B cell (primary cell): ENCODE measurements at regions not wholly inside any gene's neighbourhood (a gene's known extent, or its start where the extent isn't known, plus 50 kb on each side); places are given as distances from the start of the nearest gene placed in this dataset.

Experiments
- ATAC-seq: fragments of 200-7000 bp; cut with Tn5 transposase; one replicate; pipeline ENCODE4 v1.10.0; 2021; ENCODE audit warnings: low read depth, mild to moderate bottlenecking, moderate number of reproducible peaks, moderate library complexity
- CTCF ChIA-PET: fragments of 350-600 bp; sonication (Branson Sonifier 250); formaldehyde crosslinking; loops from one replicate; lab custom pipeline; 2021; ENCODE audit warnings: antibody characterized with exemption, inconsistent platforms; lab: Charles Lee
- POLR2A ChIA-PET: fragments of 350-600 bp; sonication (Branson Sonifier 250); formaldehyde crosslinking; loops from one replicate; lab custom pipeline; 2021; ENCODE audit warnings: antibody characterized with exemption; lab: Charles Lee
- DNase-seq: peaks from one replicate; pipeline ENCODE4 v3.0.0; 2013
- H2AFZ ChIP-seq: 2 replicates; pipeline ENCODE4 v1.6.1; 2012; ENCODE audit warnings: mild to moderate bottlenecking, low read depth, low read length; ENCODE audit not compliant: insufficient read depth, poor library complexity, severe bottlenecking
- H3K27ac ChIP-seq, 2 donors: 1 replicate in 1 of 2; 2 replicates in 1 of 2; pipeline ENCODE4 v1.5.1; 2012 to 2013; ENCODE audit warnings: low read length in 2 of 2, mild to moderate bottlenecking in 2 of 2, moderate library complexity in 1 of 2
- H3K27me3 ChIP-seq, 4 experiments: fragments of 200-600 bp in 1 of 4; sonication (generic) in 1 of 4; replicated peaks in 1 of 4; 1 replicate in 2 of 4; 2 replicates in 2 of 4; pipeline versions ENCODE4 v1.6.1 to v1.7.0; 2013 to 2016; ENCODE audit warnings: low read length in 3 of 4, mild to moderate bottlenecking in 2 of 4, mixed read lengths in 1 of 4, moderate library complexity in 1 of 4; ENCODE audit not compliant: insufficient read depth in 4 of 4, control insufficient read depth in 3 of 4; ENCODE audit errors: control extremely low read depth in 1 of 4
- H3K36me3 ChIP-seq, 2 experiments: replicated peaks in 1 of 2; 1 replicate in 1 of 2; 2 replicates in 1 of 2; pipeline versions ENCODE4 v1.6.1 to v1.7.1; 2013; ENCODE audit warnings: low read length in 1 of 2; ENCODE audit not compliant: insufficient read depth in 2 of 2, control insufficient read depth in 1 of 2; ENCODE audit errors: control extremely low read depth in 1 of 2, extremely low read depth in 1 of 2
- H3K4me1 ChIP-seq, 2 donors: fragments of 200-600 bp in 1 of 2; sonication (generic) in 1 of 2; 1 replicate in 1 of 2; 2 replicates in 1 of 2; pipeline versions ENCODE4 v1.5.1 to v1.6.1; 2013 to 2017; ENCODE audit warnings: low read length in 2 of 2; ENCODE audit not compliant: control insufficient read depth in 2 of 2, insufficient read depth in 2 of 2
- H3K4me2 ChIP-seq: replicated peaks from 2 replicates; pipeline ENCODE3; 2012; ENCODE audit warnings: mild to moderate bottlenecking, low read depth, low read length; ENCODE audit not compliant: poor library complexity, severe bottlenecking
- H3K4me3 ChIP-seq, 5 experiments: fragments of 200-600 bp in 1 of 5; sonication (generic) in 1 of 5; 1 replicate in 3 of 5; 2 replicates in 2 of 5; pipeline versions ENCODE4 v1.5.1 to v1.7.0; 2011 to 2016; ENCODE audit warnings: low read length in 4 of 5, mild to moderate bottlenecking in 4 of 5, low read depth in 2 of 5, control low read depth in 1 of 5, moderate library complexity in 1 of 5; ENCODE audit not compliant: insufficient read depth in 1 of 5; ENCODE audit errors: control extremely low read depth in 1 of 5, extremely low read depth in 1 of 5
- H3K79me2 ChIP-seq: fragments of 200-600 bp; sonication (generic); one replicate; pipeline ENCODE4 v1.6.0; 2016; ENCODE audit warnings: low read length; ENCODE audit not compliant: control insufficient read depth, insufficient read depth
- H3K9ac ChIP-seq: fragments of 200-600 bp; sonication (generic); 2 replicates; pipeline ENCODE4 v1.6.1; 2017; ENCODE audit warnings: mild to moderate bottlenecking, low read length, moderate library complexity
- H3K9me3 ChIP-seq, 3 donors: one replicate each; pipeline versions ENCODE4 v1.6.1 to v1.7.1; 2013; ENCODE audit warnings: low read length in 2 of 3; ENCODE audit not compliant: control insufficient read depth in 2 of 3, insufficient read depth in 1 of 3; ENCODE audit errors: control extremely low read depth in 1 of 3
- H4K20me1 ChIP-seq: 2 replicates; pipeline ENCODE4 v1.6.0; 2012; ENCODE audit warnings: mild to moderate bottlenecking, low read length; ENCODE audit not compliant: insufficient read depth, control insufficient read depth, poor library complexity, severe bottlenecking
- H3K27ac Mint-ChIP-seq: one replicate; pipeline ENCODE4 v1.8.0; 2021; ENCODE audit warnings: mixed read lengths
- H3K27me3 Mint-ChIP-seq: one replicate; pipeline ENCODE4 v1.8.0; 2021; ENCODE audit warnings: mixed read lengths
- H3K4me1 Mint-ChIP-seq: one replicate; pipeline ENCODE4 v1.8.0; 2021; ENCODE audit warnings: mixed read lengths
- H3K4me3 Mint-ChIP-seq: one replicate; pipeline ENCODE4 v1.8.0; 2021; ENCODE audit warnings: mixed read lengths
- H3K9me3 Mint-ChIP-seq: one replicate; pipeline ENCODE4 v1.8.0; 2022; ENCODE audit warnings: mixed read lengths; ENCODE audit not compliant: insufficient read depth
- CTCF ChIP-seq: fragments of 200-600 bp; IDR thresholded peaks from one replicate; pipeline ENCODE4 v1.8.0; 2022; ENCODE audit warnings: antibody characterized with exemption, mild to moderate bottlenecking
- EZH2 ChIP-seq: IDR thresholded peaks from 2 replicates; pipeline ENCODE4 v1.6.1; 2012; ENCODE audit warnings: borderline replicate concordance, low read depth, mild to moderate bottlenecking, moderate library complexity, low read length; ENCODE audit not compliant: insufficient read depth, poor library complexity, severe bottlenecking
- WGBS: methylation state at CpG from one replicate; pipeline ENCODE4 v1.1.5; 2013; ENCODE audit warnings: missing lambda C conversion rate; ENCODE audit not compliant: insufficient coverage; 5-methylcytosine and 5-hydroxymethylcytosine counted together
- intact Hi-C: fragments of 100-400 bp; cut with micrococcal nuclease; formaldehyde crosslinking; loops from one replicate; pipeline ENCODE4 v1.10.0; 2022

- H3K4me3 ChIP-seq = no peak overlapping the region
- no CpG with 5 or more reads among the region's 1 CpG for WGBS
- H3K4me2 ChIP-seq = no peak overlapping the region
- H3K4me1 ChIP-seq = no peaks in the 10 kb centered on the region
- no peak overlapping the region for H3K27ac ChIP-seq
- H3K4me3 Mint-ChIP-seq = no peak overlapping the region
- no peak overlapping the region for H2AFZ ChIP-seq
- no peaks in the 10 kb centered on the region for H3K79me2 ChIP-seq
- no peak for TF ChIP-seq CTCF
- TF ChIP-seq EZH2 = no peak
- no peak for DNase-seq
- H4K20me1 ChIP-seq = no peaks in the 10 kb centered on the region
- ChIA-PET CTCF (interaction anchor here (0.6 kb wide), 1 partner anchor 932 kb away, joined by 3 read pairs; no protein-coding TSS in a partner anchor), POLR2A (no interaction called here)
- no peak for ATAC-seq
- peaks cover 4% of the 10 kb centered on the region for H3K9me3 Mint-ChIP-seq
- no peak overlapping the region for H3K9ac ChIP-seq
- no peaks in the 10 kb centered on the region for H3K27me3 Mint-ChIP-seq
- H3K27me3 ChIP-seq = no peaks in the 10 kb centered on the region
- no peak overlapping the region for H3K27ac Mint-ChIP-seq
- no peaks in the 10 kb centered on the region for H3K36me3 ChIP-seq
- no peaks in the 10 kb centered on the region for H3K4me1 Mint-ChIP-seq
- H3K9me3 ChIP-seq = no peaks in the 10 kb centered on the region
- intact Hi-C loops = no loop called here
These were observed 148.0 kb upstream of the PCDH20 start for GRCh38 chr13:61563645-61564044.

- no CpG with 5 or more reads among the region's 6 CpGs for WGBS
- POLR2A ChIA-PET = no interaction called here
These were observed 131.3 kb upstream of the PCDH20 start for GRCh38 chr13:61546911-61547310.

More at GRCh38 chr13:61546911-61547310, 131.3 kb upstream of the PCDH20 start:
- H3K79me2 ChIP-seq = no peaks in the 10 kb centered on the region
- DNase-seq (no peak), ATAC-seq (no peak)
- no peaks in the 10 kb centered on the region for H3K4me1 ChIP-seq
- peaks cover 3% of the 10 kb centered on the region for H3K9me3 Mint-ChIP-seq
- H2AFZ ChIP-seq = no peak overlapping the region
- H3K9me3 ChIP-seq = no peaks in the 10 kb centered on the region
- no peak overlapping the region for H3K4me3 Mint-ChIP-seq
- CTCF ChIA-PET = no interaction called here
- no peaks in the 10 kb centered on the region for H4K20me1 ChIP-seq
- no peaks in the 10 kb centered on the region for H3K27me3 ChIP-seq
- H3K9ac ChIP-seq = no peak overlapping the region
- TF ChIP-seq CTCF = no peak
- TF ChIP-seq EZH2 = no peak
- no peaks in the 10 kb centered on the region for H3K27me3 Mint-ChIP-seq
- intact Hi-C loops = no loop called here
- H3K4me1 Mint-ChIP-seq = no peaks in the 10 kb centered on the region
- H3K27ac ChIP-seq = no peak overlapping the region
- H3K36me3 ChIP-seq = no peaks in the 10 kb centered on the region
- H3K4me2 ChIP-seq = no peak overlapping the region
- H3K4me3 ChIP-seq = no peak overlapping the region
- no peak overlapping the region for H3K27ac Mint-ChIP-seq
